Brain pericyte (primary cell): ENCODE measurements at regions not wholly inside any gene's neighbourhood (a gene's known extent, or its start where the extent isn't known, plus 50 kb on each side); places are given as distances from the start of the nearest gene placed in this dataset.
"Not testable (repeated sequence)": the region's sequence is repeated elsewhere in the genome, so short reads cannot be mapped to it uniquely, and the experiment has no call there.

ENCODE experiments used
- DNase-seq: peaks from one replicate; pipeline ENCODE4 v3.0.0-alpha.2; 2012; ENCODE audit warnings: low read depth, low spot score

DNA sequence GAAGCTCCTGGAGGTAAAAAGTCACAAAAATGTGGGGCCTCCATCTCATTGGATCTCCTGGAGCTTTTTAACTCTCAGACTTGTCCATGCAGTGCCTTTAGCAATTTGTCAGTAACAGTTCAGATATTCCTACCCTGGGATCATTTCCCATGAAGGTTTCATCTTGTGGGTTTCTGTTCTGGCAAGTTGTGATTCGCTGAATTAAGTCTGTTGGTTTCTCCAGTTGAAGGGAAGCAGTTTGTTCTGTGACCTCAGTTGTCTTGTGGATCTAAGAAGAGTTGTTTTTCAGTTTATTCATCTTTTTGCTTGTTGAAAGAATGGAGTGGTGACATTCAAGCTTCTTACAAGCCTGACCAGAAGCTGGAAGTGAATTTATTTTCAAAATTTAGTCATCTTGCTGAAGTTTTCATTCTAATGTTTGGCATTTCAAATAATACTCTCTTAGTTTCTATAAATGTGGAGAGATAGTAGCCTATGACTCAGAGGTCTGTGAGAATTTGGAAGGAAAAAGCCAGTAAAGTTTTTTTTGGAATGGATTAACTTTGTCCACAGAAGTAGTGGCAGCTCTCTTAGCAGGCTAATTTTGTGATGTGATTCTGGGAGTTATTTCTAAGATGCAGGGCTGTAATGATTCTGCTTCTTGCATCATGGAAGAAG is 120.1 kb upstream of the CSNK1A1L start:
- no peak for DNase-seq

DNA sequence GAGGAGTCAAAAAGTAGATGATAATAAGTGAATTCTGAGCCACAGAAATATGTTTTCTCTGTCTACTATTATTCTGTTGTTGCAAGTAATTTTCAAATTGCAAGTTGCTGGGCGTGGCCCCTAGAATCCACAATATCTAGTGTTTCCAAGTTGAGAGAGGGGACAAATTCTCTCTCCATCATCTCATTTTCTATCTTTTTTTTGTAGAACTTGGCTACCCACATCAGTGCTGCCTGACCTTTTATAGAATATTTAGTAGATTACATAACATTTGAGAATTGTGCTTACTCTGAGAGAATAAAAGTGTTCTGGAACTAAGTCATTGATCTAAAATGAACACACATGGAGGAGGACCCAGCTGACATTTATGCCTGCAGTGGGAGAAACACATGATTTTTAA is 110.9 kb upstream of the CSNK1A1L start:
- DNase-seq = no peak

DNA sequence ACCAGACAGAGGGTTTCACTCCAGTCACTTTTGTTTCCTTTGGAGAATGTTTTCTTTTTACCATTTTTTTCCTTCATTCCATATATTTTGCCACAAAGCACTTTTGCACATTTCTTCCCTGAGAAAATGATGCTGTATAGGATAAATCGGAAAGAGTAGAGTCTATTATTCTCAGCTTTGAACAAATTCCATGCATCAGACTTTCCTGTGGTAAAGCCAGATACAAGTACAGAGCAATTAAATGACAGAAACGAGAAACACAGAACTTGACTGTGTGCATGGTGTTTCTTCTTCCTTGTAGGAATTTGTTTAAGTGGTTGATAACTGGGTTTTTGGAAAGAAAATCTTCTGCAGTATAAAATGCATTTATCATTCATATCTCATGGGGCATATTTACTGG is 107.4 kb upstream of the CSNK1A1L start:
- no peak for DNase-seq

DNA sequence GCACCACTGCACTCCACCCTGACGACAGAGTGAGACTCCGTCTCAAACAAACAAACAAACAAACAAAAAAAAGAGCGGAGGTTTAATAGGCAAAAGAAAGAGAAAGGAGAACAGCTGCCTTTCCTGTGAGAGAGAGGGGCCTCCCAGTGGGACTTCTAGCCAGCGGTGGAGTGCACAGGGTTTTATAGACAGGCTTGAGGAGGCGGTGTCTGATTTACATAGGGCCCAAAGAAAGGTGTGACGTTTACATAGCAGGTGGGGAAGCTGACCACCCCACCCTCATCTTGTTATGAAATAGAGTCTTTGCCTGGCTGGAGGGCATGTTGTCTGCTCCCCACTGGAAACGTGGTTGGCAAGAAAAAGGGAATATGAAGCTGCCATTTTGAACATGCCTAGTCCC is 106.0 kb upstream of the CSNK1A1L start:
- DNase-seq = no peak

DNA sequence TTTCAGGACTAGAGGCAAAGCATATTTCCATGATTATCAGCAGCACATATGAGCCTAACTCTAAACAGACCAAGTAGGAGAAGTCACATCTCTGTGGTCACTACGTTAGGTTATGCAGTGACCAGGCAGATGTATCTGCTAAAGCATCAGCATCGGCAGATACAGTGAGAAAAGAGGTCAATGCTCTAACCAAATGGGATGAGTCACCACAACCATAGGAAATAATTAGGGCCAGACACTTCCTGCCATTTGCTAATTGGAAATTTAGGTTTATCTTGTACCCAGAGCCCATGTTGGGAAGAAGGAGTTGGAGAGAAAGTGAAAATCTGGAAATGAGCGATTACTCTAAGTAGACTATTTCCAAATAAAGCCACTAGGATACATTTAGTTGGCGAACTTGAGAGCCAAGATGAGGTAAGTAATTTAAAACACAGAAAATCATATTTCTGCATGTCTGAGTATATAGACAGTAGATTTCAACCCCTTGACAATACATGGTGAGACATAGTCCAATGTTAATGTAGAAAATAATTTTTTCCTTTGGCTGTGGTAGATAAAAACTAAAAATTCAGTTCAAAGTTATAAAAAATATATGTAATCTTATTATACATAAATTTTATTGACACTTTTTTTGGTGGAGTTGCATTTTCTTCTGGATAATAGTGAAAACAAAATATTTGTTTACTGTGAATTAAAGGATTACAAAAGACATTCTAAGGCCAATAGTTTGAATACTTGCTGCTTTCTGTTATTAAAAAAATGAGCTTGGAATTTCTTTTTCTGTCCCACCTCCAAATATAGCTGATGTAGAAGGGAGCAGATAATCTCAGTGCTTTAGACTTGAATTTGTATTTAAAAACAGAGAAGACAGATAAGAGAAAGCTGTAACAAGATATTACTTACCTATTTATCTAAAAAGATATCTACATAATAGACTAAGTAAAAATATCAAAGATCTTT is 104.4 kb upstream of the CSNK1A1L start:
- no peak for DNase-seq

DNA sequence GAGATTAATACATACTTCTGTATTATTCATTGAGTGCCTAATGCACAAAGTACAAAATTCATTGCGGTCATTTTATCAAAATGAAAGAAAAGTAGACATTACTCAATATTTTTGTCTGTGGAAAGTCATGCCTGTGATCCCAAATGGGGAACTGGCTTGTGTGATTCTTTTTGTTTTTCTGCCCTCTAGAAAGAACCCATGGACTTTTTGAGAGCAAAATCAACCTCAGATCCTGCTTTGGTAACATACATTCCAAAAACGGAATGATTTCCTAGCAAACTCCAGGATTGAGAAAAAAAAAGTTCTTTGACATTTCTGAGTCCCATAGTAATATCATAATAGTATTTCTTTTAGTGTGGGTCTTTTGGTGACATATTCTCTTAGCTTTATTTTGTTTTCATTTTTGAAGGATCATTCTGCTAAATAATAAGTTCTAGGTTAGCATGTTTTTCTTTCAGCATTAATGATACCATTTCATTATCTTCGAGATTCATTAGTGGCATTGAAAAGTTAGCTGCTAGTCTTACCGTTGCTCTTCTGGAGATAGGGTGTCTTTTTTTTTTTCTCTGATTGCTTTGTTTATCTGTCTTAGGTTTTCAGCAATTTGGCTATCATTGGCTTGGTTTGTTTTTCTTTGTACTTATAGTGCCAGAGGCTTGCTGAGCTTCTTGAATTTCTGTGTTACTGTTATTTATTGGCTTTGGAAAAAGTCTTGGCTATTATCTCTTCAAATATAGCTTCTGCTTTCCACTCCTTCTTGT is 102.4 kb upstream of the CSNK1A1L start:
- no peak for DNase-seq

DNA sequence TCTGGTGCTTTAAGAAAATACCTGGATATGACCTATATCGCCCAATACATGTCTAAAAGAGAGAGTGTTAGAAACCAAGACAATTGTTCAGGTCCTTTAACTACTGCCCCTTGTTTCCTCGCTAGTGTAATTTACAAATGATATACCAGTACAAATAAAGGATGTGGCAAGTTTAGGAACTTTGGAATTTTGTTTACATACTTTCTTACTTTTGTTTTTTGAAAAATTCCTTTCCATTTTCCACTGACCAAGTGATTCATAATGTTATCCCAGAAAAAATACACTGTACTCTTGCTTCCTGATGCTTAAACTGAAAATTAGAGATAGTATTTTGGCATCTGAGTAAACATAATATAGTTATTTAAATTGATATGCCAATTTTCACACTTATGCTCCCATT is 96.8 kb upstream of the CSNK1A1L start:
- no peak for DNase-seq

DNA sequence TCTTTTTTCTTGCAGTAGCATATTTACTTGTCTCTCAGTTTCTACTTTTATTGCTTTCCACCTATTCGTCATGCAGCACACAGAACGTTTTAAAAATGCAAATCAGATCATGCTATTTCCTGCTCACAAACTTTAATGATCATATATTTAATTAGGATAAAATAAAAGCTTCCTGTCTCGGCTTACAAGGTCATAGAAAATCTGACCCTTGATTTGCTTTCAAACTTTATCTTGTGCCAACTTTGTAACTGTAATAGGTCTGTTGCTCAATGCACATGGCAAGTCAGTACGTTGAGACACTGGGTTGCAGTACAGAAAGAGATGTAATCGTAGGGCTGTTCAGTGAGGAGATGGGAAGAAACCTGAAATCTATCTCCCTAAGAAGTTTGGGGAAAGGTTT is 95.6 kb upstream of the CSNK1A1L start:
- no peak for DNase-seq

DNA sequence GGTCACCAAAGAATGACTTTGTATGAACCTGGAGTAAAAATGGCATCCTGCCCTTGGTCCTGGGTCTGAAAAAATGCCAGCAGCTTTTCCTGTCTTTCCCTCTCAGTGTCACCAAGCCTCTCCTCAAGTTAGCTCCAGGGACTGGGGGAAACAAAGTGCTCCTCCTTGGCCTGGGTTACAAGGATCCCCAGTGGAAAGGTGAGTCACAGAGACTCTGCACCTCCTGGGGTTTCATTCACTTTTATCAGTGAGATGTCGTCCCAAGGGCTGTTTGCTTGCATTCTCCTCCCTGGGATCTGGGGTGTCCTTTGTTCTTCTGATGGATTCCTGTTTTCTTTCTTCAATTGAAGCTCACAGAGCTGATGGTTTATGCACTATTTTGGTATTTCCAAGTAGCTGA is 93.2 kb upstream of the CSNK1A1L start:
- no peak for DNase-seq

DNA sequence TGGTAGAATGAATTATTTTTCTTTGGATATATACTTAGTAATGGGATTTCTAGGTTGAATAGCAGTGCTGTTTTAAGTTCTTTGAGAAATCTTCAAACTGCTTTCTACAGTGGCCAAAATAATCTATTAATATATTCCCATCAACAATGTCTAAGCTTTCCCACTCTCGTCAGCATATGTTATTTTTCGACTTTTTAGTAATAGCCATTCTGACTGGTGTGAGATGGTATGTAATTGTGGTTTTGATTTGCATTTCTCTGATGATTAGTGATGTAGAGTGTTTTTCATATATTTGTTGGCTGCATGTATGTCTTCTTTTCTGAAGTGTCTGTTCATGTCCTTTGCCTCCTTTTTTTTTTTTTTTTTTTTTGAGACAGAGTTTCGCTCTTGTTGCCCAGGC is 90.2 kb upstream of the CSNK1A1L start:
- no peak for DNase-seq

DNA sequence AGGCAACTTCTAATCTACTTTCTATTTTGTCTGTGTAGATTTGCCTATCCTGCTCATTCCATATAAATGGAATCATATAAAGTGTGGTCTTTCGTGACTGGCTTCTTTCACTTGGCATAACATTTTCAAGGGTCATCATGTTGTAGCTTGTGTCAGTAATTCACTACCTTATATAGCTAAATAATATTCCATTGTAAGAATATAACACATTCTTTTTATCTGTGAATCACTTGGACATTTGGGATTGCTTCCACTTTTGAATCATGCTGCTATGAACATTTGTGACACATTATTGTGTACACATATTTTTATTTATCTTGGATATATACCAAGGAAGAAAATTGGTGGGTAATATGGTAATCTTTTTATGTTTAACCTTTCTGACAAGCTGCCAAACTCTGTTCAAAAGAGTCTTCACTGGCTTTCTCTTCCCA is 89.0 kb upstream of the CSNK1A1L start:
- no peak for DNase-seq

DNA sequence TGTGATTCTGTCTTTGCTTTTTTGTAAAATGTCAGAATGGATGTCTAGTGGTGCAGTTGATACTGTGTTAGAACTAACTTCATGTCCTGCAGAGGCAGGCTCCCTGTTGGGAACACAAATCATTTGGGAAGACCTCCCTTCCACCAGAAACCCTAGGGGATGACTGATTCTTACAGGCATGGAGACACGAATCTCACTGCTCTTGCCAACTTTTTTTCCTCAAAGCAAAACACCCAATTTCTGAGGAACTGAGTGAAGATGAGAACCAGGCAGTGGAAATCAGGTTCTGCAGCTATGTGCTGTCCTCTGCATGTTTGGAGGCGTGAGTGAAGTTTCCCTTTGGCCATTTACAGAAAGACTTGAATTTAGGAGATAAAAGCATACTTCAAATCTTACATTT is 87.5 kb upstream of the CSNK1A1L start:
- DNase-seq = no peak

DNA sequence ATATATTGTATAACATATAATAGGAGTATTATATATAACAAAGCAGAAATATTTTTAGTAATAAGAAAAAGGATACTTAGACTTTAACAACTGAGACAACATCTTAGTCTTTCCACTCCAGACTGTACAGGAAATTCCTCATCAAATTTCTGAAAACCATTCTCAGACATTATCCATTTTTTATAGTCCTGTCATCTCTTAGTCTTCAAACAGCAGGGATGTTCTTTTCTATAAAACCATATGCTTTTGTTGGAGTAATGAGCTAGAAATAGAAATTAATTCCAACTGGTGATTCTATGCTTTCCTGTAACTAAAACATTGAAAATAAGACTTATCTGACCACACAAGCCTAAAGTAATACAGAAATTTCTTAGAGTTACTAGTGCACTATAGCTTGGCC is 82.2 kb upstream of the CSNK1A1L start:
- DNase-seq = no peak

DNA sequence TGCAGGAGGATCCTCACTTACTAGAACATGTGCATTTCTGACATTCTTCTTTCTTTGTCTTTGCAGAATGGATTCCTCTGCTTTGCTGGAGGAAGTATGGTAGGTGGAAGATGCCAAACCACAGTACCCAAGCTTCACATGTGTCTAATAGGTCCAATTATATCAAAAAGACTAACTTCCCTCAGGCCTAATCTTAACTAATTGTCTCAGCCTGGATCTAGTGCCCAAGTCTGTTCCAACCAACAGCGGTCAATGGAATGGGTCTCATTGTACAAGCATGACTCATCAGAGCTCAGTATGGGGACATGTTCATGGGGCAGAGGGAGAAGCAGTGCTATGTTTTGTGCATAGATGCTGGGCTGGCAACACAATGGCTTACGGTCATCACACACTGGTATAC is 81.6 kb upstream of the CSNK1A1L start:
- DNase-seq = no peak

DNA sequence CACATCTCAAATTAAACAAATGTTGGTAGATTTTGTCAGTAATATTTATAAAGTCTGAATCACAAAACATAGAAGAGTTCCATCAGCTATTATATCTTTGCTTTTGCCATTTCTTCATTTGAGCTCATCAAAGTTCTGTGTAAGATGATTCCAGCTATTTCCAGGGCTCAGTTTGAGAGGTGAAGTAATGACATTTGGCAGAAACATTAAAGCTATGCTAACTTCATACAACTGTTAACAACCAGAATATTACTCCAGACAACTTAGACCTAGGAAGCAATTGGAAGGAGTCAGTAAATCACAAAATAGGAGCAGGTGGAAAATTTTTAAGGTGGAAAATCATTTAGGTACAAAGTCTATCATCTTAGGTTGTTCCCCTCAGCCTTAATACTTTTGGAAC is 76.2 kb upstream of the CSNK1A1L start:
- no peak for DNase-seq

DNA sequence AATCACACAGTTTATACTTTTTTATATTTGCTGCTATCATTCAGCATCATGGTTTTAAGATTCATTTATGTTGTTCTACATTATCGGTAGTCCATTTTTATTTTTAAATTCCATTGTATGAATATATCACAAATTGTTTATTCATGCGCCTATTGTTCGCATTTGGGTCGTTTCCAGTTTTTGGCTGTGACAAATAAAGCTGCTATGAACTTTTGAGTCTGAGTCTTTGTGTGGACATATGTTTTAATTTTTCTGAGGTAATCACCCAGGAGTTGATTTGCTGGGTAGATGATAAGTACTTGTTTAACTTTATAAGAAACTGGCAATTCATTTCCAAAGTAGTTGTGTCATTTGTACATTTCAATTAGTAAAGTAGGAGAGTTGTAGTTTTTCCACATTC is 74.2 kb upstream of the CSNK1A1L start:
- DNase-seq = no peak

DNA sequence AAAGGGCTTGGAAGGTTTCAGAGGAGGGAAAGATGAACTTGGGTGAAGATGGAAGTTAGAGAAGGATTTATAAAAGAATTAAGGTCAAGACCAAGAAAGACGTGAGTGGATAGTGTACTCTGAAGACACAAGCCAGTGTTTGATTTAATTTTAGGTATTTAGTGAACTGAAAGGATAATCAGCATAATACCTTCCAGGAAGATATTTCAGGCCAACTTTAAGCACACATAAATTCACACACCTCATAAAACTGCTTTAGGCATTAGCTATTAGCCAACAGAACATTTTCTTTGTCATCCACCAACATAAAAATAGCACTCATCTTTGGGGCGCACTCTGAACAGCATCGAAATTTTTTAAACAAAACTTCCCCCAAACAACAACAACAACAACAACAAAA is 71.7 kb upstream of the CSNK1A1L start:
- no peak for DNase-seq

DNA sequence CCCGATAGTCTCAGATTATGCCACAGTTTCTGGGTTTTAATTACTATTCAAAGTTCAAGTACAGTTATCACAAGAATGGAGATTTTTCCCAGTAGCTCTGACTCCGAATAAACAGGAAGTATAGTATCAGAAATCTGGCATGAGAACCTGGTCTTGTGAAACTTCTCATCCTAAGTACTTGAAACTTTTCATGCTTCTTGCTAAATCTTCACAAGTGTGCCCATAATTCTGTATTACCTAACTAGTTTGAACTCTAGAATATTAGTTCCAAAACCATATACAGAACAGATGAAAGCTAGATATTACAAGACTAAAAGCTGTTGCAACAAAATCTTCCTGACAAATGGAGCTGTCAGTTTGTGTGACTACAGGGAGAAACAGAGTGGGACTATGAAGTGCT is 70.5 kb upstream of the CSNK1A1L start:
- DNase-seq = no peak

DNA sequence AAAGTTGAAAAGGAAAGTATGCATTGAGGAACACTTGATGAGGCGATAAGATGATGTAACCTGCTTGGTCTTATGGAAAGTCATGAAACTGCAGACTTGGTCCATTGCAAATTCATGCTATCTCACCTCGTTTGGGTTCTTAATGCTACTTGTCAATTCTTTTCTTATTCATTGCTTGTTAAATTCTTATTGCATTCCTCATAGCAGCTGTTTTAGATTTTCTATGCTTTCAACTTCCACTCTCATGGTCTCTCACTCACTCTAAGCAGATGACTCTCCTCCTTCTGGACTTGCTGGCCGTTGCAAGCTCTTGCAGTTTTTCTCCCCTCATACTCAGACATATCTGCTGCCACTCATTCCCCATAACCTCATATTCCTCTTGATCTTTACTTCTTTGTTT is 67.8 kb upstream of the CSNK1A1L start:
- no peak for DNase-seq

DNA sequence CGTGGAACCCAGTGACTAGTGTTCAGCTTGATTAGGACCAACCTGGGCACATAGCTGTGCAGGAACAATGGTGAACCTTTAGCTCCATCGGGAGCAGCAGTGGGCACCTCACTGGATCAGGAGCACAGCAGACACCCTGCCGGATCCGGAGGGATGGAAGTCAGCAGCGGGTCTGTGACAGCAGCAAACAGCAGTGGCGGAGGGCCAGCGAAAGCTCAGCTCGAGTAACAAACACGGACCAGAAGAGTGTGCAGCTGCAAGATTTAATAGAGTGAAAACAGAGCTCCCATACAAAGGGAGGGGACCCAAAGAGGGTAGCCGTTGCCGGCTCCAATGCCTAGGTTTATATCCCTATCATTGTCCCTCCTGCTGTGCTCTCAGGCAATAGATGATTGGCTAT is 66.8 kb upstream of the CSNK1A1L start:
- DNase-seq = not testable (repeated sequence)

DNA sequence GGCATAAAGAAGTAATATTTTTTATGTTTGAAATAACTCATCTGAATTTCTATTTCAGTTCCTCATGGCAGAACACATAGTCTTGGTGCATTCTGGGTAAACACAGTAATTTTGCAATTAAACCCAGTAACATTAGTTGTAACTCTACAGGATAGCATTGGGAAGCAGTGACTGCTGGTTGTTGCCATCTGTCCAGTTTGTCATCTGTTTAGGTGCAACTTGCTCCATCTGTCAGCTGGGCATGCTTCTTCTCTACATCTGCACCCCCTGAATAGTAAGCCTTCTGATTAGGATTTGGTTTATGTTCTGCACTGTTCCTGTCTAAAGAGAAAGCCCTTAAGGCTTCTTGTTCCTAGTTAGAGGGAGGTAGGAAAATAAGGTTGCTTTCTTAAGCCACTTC is 63.5 kb upstream of the CSNK1A1L start:
- DNase-seq = no peak

DNA sequence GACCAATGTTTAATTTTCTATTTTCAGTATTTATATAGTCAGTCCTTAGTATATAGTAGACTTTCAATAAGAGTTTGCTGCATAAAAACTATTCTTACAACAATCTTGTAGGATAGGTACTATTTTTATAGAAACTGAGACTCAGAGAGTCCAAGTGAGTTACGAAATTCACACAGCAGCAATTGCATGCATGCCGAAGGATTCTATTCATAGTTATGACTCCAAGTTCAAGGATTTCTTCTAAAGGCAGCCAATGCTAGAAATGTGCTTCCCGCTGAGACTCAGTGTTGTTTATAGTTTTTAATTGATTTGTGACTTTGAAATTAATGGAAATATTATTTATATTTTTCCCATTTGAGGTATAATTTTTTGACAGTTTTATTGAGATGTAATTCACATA is 62.7 kb upstream of the CSNK1A1L start:
- no peak for DNase-seq
